Dermis blood vessel endothelial cell (primary cell): ENCODE measurements at regions not wholly inside any gene's neighbourhood (a gene's known extent, or its start where the extent isn't known, plus 50 kb on each side); places are given as distances from the start of the nearest gene placed in this dataset.
A peak's percentile ranks its signal among the peaks of the same experiment; 100 is the strongest.

ENCODE experiments used
- DNase-seq: peaks from one replicate; pipeline ENCODE4 v3.0.0; 2010

GRCh38 chr6:90989763-90990162, 402.9 kb upstream of the MAP3K7 start:
- DNase-seq, result no peak

GRCh38 chr6:90984066-90984465, 397.2 kb upstream of the MAP3K7 start:
- DNase-seq, result no peak

- DNase-seq, result no peak
Observed at GRCh38 chr6:90983462-90983861, 396.6 kb upstream of the MAP3K7 start.

- no peak for DNase-seq
Observed at GRCh38 chr6:90982581-90982980, 395.7 kb upstream of the MAP3K7 start.

- no peak for DNase-seq
Observed at GRCh38 chr6:90982051-90982450, 395.2 kb upstream of the MAP3K7 start.

- DNase-seq, result no peak
Observed at GRCh38 chr6:90978046-90978445, 391.2 kb upstream of the MAP3K7 start.

GRCh38 chr6:90977513-90977912, 390.6 kb upstream of the MAP3K7 start:
- no peak for DNase-seq

GRCh38 chr6:90976341-90976740, 389.5 kb upstream of the MAP3K7 start:
- no peak for DNase-seq

GRCh38 chr6:90975741-90976140, 388.9 kb upstream of the MAP3K7 start:
- no peak for DNase-seq

- DNase-seq, result no peak
Observed at GRCh38 chr6:90973188-90973587, 386.3 kb upstream of the MAP3K7 start.

- no peak for DNase-seq
Observed at GRCh38 chr6:90970672-90971071, 383.8 kb upstream of the MAP3K7 start.

- DNase-seq, result no peak
Observed at GRCh38 chr6:90967471-90967870, 380.6 kb upstream of the MAP3K7 start.

GRCh38 chr6:90960324-90960723, 373.5 kb upstream of the MAP3K7 start:
- no peak for DNase-seq

GRCh38 chr6:90955246-90955645, 368.4 kb upstream of the MAP3K7 start:
- no peak for DNase-seq

GRCh38 chr6:90953405-90954161, 366.7 kb upstream of the MAP3K7 start:
- DNase-seq, result no peak

GRCh38 chr6:90952176-90952575, 365.3 kb upstream of the MAP3K7 start:
- DNase-seq, result no peak

- DNase-seq, result no peak
Observed at GRCh38 chr6:90948540-90948939, 361.7 kb upstream of the MAP3K7 start.

- DNase-seq, result no peak
Observed at GRCh38 chr6:90947184-90948064, 360.6 kb upstream of the MAP3K7 start.

GRCh38 chr6:90941885-90942284, 355.0 kb upstream of the MAP3K7 start:
- DNase-seq, result no peak

GRCh38 chr6:90940812-90941481, 354.1 kb upstream of the MAP3K7 start:
- peak; percentile 72 for DNase-seq

GRCh38 chr6:90939906-90940305, 353.0 kb upstream of the MAP3K7 start:
- no peak for DNase-seq

- no peak for DNase-seq
Observed at GRCh38 chr6:90938122-90938521, 351.2 kb upstream of the MAP3K7 start.

GRCh38 chr6:90936286-90936685, 349.4 kb upstream of the MAP3K7 start:
- DNase-seq, result no peak
